WI38 (cell line): ENCODE measurements at regions not wholly inside any gene's neighbourhood (a gene's known extent, or its start where the extent isn't known, plus 50 kb on each side); places are given as distances from the start of the nearest gene placed in this dataset.
"Not testable (repeated sequence)": the region's sequence is repeated elsewhere in the genome, so short reads cannot be mapped to it uniquely, and the experiment has no call there.

ENCODE experiments used
- H3K4me3 ChIP-seq: 2 replicates; pipeline ENCODE4 v1.5.1; 2011; ENCODE audit warnings: low read depth, mild to moderate bottlenecking, control low read depth, low read length
- CTCF ChIP-seq: IDR thresholded peaks from 2 replicates; pipeline ENCODE4 v1.5.1; 2012; ENCODE audit warnings: low read depth, mild to moderate bottlenecking, control low read depth, low read length

- TF ChIP-seq CTCF: no peak
- no peak overlapping the region for H3K4me3 ChIP-seq
Measured at GRCh38 chr18:28248653-28249052, 71.7 kb upstream of the CDH2 start.

GRCh38 chr18:28240626-28241025 is 63.7 kb upstream of the CDH2 start:
- not testable (repeated sequence) for H3K4me3 ChIP-seq

GRCh38 chr18:28236487-28236886 is 59.6 kb upstream of the CDH2 start:
- H3K4me3 ChIP-seq: no peak overlapping the region
- no peak for TF ChIP-seq CTCF
